ENCODE measurements at regions not wholly inside any gene's neighbourhood (a gene's known extent, or its start where the extent isn't known, plus 50 kb on each side); places are given as distances from the start of the nearest gene placed in this dataset.

GRCh38 chr21:41075656-41076055 lies 92.3 kb upstream of the BACE2 start:
- H2BK15ac ChIP-seq (ENCODE audit: low read depth, low read length) = no peak overlapping the region

More at GRCh38 chr21:41075656-41076055, 92.3 kb upstream of the BACE2 start:
- no peaks in the 10 kb centered on the region for H3K4me1 ChIP-seq (ENCODE audit: control insufficient read depth, insufficient read depth, low read length)
- no peak overlapping the region for H3K9ac ChIP-seq (ENCODE audit: low read depth, low read length)
- H2BK20ac ChIP-seq (ENCODE audit: low read depth, low read length) = no peak overlapping the region
- H2BK120ac ChIP-seq (ENCODE audit: low read depth, low read length) = no peak overlapping the region
- no peak overlapping the region for H4K5ac ChIP-seq (ENCODE audit: low read depth, low read length)
- H2AK5ac ChIP-seq (ENCODE audit: low read depth, low read length) = no peak overlapping the region
- in situ Hi-C loops (cut with MboI; ENCODE audit: low sequenced_read_pairs) (no loop called here), intact Hi-C loops (cut with micrococcal nuclease) (no loop called here), dilution Hi-C loops (cut with HindIII; ENCODE audit: low sequenced_read_pairs, unreplicated experiment) (no loop called here)
- H4K91ac ChIP-seq (ENCODE audit: insufficient read depth, low read depth, low read length) = no peak overlapping the region
- DNase-seq = no peak
- no peak overlapping the region for H3K4me2 ChIP-seq (ENCODE audit: low read depth, low read length)
- ChIA-PET CTCF (no interaction called here), POLR2A (ENCODE audit: unreplicated experiment) (no interaction called here)
- no peak overlapping the region for H3K4ac ChIP-seq (ENCODE audit: low read depth, low read length)
- WGBS, 2 experiments (ENCODE audit: extremely low coverage in 2 of 2, insufficient read length in 1 of 2) = 65% methylated on average over 2 of the region's 18 CpGs; no CpG with 5 or more reads in 1 of the 2 experiments
- no peak overlapping the region for H3K23ac ChIP-seq (ENCODE audit: low read depth, low read length)
- H3K27me3 ChIP-seq (ENCODE audit: control insufficient read depth, insufficient read depth, low read length) = no peaks in the 10 kb centered on the region
- no peak overlapping the region for H4K8ac ChIP-seq (ENCODE audit: low read depth in 2 of 2, low read length in 2 of 2)
- H3K27ac ChIP-seq (ENCODE audit: insufficient read depth, low read length) = no peak overlapping the region
- H3K9me3 ChIP-seq (ENCODE audit: control insufficient read depth, insufficient read depth, low read length) = peaks cover 13% of the 10 kb centered on the region; the same call in 1 of the 2 replicates
- no peak overlapping the region for H3K56ac ChIP-seq (ENCODE audit: extremely low read depth, insufficient read depth, low read length)
- H3K9me1 ChIP-seq (ENCODE audit: insufficient read depth, low read length) = no peaks in the 10 kb centered on the region
- no peak overlapping the region for H3K14ac ChIP-seq (replicated peaks; ENCODE audit: low read depth, low read length)
- ATAC-seq (ENCODE audit: low read depth) = no peak
- TF ChIP-seq MAFK (IDR thresholded peaks at IDR 0.05; ENCODE audit: low read depth, low read length) = no peak
- no peak for TF ChIP-seq POLR2A (IDR thresholded peaks at IDR 0.05; ENCODE audit: low read depth, low read length)
- no peak for TF ChIP-seq RCOR1 (IDR thresholded peaks at IDR 0.05; ENCODE audit: insufficient replicate concordance, low read length)
- no peak for TF ChIP-seq USF2 (IDR thresholded peaks at IDR 0.05; ENCODE audit: low read depth, low read length)
- TF ChIP-seq FOS (IDR thresholded peaks at IDR 0.05; ENCODE audit: low read depth, low read length) = no peak
- TF ChIP-seq BHLHE40 (IDR thresholded peaks at IDR 0.05; ENCODE audit: low read depth, low read length) = no peak
- no peak overlapping the region for H2AFZ ChIP-seq (replicated peaks; ENCODE audit: low read length, poor library complexity)
- H3K36me3 ChIP-seq (ENCODE audit: control insufficient read depth, insufficient read depth, low read length) = no peaks in the 10 kb centered on the region
- H4K20me1 ChIP-seq (ENCODE audit: insufficient read depth, low read length) = no peaks in the 10 kb centered on the region
- no peak overlapping the region for H2AK9ac ChIP-seq (replicated peaks; ENCODE audit: low read depth, low read length, poor library complexity)
- no peaks in the 10 kb centered on the region for H3K79me1 ChIP-seq (ENCODE audit: low read depth in 1 of 2, low read length in 2 of 2)
- no TSS peak for BruUV-seq (replicated peaks)
- H2BK5ac ChIP-seq (ENCODE audit: low read depth, low read length, poor library complexity, severe bottlenecking) = no peak overlapping the region
- H3K4me3 ChIP-seq (ENCODE audit: insufficient read depth, low read depth, low read length) = no peak overlapping the region
- no peak overlapping the region for H3K18ac ChIP-seq (ENCODE audit: low read depth, low read length)
